ENCODE measurements at regions not wholly inside any gene's neighbourhood (a gene's known extent, or its start where the extent isn't known, plus 50 kb on each side); places are given as distances from the start of the nearest gene placed in this dataset.

- POLR2A ChIA-PET (ENCODE audit: unreplicated experiment) = no interaction called here
Observed at GRCh38 chr2:176854878-176855277, 357.7 kb upstream of the HNRNPA3 start.

GRCh38 chr2:176856683-176857082 is 355.9 kb upstream of the HNRNPA3 start:
- CTCF ChIA-PET = no interaction called here
- Histone ChIP-seq H3K36me3 (ENCODE audit: low read depth) (no peaks in the 10 kb centered on the region), H3K9me2 (ENCODE audit: insufficient read depth) (0 out of 2 replicates have a peak, but pooled peaks cover 5% of the 10 kb centered on the region), H3K27ac (no peak overlapping the region), H3K79me2 (ENCODE audit: low read depth) (no peaks in the 10 kb centered on the region), H3K4me3 (no peak overlapping the region), H3K4me2 (no peak overlapping the region), H3K4me1 (replicated peaks; ENCODE audit: insufficient read depth) (no peaks in the 10 kb centered on the region), H4K20me1 (ENCODE audit: insufficient read depth) (no peaks in the 10 kb centered on the region), H2AFZ (no peak overlapping the region), H3F3A (ENCODE audit: insufficient read depth, low read depth) (no peaks in the 10 kb centered on the region), H3K9me3 (ENCODE audit: insufficient read depth, low read depth) (no peaks in the 10 kb centered on the region), H3K27me3 (ENCODE audit: insufficient read depth, low read depth) (no peaks in the 10 kb centered on the region)
- intact Hi-C loops (cut with micrococcal nuclease; ENCODE audit: unreplicated experiment) = no loop called here
- TF ChIP-seq EZH2 (IDR thresholded peaks at IDR 0.05; ENCODE audit: low read depth) = no peak
- TF ChIP-seq CTCF (conservative IDR thresholded peaks at IDR 0.05) = no peak
- BruUV-seq (replicated peaks) = no TSS peak
- no peak for DNase-seq
- POLR2A ChIA-PET (ENCODE audit: unreplicated experiment) = no interaction called here

More at GRCh38 chr2:176854878-176855277, 357.7 kb upstream of the HNRNPA3 start:
- Histone ChIP-seq H3K79me2 (ENCODE audit: low read depth) (no peaks in the 10 kb centered on the region), H4K20me1 (ENCODE audit: insufficient read depth) (no peaks in the 10 kb centered on the region), H3K4me1 (replicated peaks; ENCODE audit: insufficient read depth) (no peaks in the 10 kb centered on the region), H3K4me3 (no peak overlapping the region), H3K27ac (no peak overlapping the region), H3K9me3 (ENCODE audit: insufficient read depth, low read depth) (no peaks in the 10 kb centered on the region), H3F3A (ENCODE audit: insufficient read depth, low read depth) (no peaks in the 10 kb centered on the region), H3K9me2 (ENCODE audit: insufficient read depth) (0 out of 2 replicates have a peak, but pooled peaks cover 5% of the 10 kb centered on the region), H3K36me3 (ENCODE audit: low read depth) (no peaks in the 10 kb centered on the region), H3K27me3 (ENCODE audit: insufficient read depth, low read depth) (no peaks in the 10 kb centered on the region), H3K4me2 (no peak overlapping the region), H2AFZ (no peak overlapping the region)
- no TSS peak for BruUV-seq (replicated peaks)
- no peak for DNase-seq
- TF ChIP-seq EZH2 (IDR thresholded peaks at IDR 0.05; ENCODE audit: low read depth) = no peak
- TF ChIP-seq CTCF (conservative IDR thresholded peaks at IDR 0.05) = no peak
- CTCF ChIA-PET = no interaction called here
- intact Hi-C loops (cut with micrococcal nuclease; ENCODE audit: unreplicated experiment) = no loop called here

GRCh38 chr2:176865336-176865735 is 347.3 kb upstream of the HNRNPA3 start:
- no peaks in the 10 kb centered on the region for H4K20me1 ChIP-seq (ENCODE audit: insufficient read depth)
- BruUV-seq (replicated peaks) = no TSS peak
- ChIA-PET CTCF (no interaction called here), POLR2A (ENCODE audit: unreplicated experiment) (no interaction called here)
- DNase-seq = no peak
- H3K4me3 ChIP-seq = no peak overlapping the region
- H3F3A ChIP-seq (ENCODE audit: insufficient read depth, low read depth) = no peaks in the 10 kb centered on the region
- no peak overlapping the region for H3K4me2 ChIP-seq
- H3K27me3 ChIP-seq (ENCODE audit: insufficient read depth, low read depth) = no peaks in the 10 kb centered on the region
- H2AFZ ChIP-seq = no peak overlapping the region
- no peaks in the 10 kb centered on the region for H3K4me1 ChIP-seq (replicated peaks; ENCODE audit: insufficient read depth)
- no peaks in the 10 kb centered on the region for H3K36me3 ChIP-seq (ENCODE audit: low read depth)
- TF ChIP-seq EZH2 (IDR thresholded peaks at IDR 0.05; ENCODE audit: low read depth) = no peak
- no peak for TF ChIP-seq CTCF (conservative IDR thresholded peaks at IDR 0.05)
- no peaks in the 10 kb centered on the region for H3K9me2 ChIP-seq (ENCODE audit: insufficient read depth)
- intact Hi-C loops (cut with micrococcal nuclease; ENCODE audit: unreplicated experiment) = no loop called here
- no peaks in the 10 kb centered on the region for H3K9me3 ChIP-seq (ENCODE audit: insufficient read depth, low read depth)
- no peaks in the 10 kb centered on the region for H3K79me2 ChIP-seq (ENCODE audit: low read depth)
- H3K27ac ChIP-seq = no peak overlapping the region

Data from PC-9 (cell line).